Neural progenitor cell (in vitro differentiated cells): ENCODE measurements at regions not wholly inside any gene's neighbourhood (a gene's known extent, or its start where the extent isn't known, plus 50 kb on each side); places are given as distances from the start of the nearest gene placed in this dataset.

Experiments
- EZH2 ChIP-seq: fragments of 200-600 bp; sonication (generic); IDR thresholded peaks from 2 replicates; pipeline ENCODE4 v1.6.1; 2017; ENCODE audit warnings: antibody characterized with exemption, mild to moderate bottlenecking, moderate library complexity
- EZH2phosphoT487 ChIP-seq: fragments of 200-600 bp; sonication (generic); IDR thresholded peaks from 2 replicates; pipeline ENCODE4 v1.6.1; 2017; ENCODE audit warnings: antibody characterized with exemption
- TF ChIP-seq, protein P1 (sequence below): fragments of 200-600 bp; sonication (generic); IDR thresholded peaks from 2 replicates; pipeline ENCODE4 v1.5.1; 2017; ENCODE audit warnings: antibody characterized with exemption, mild to moderate bottlenecking

- TF ChIP-seq, protein P1, sequence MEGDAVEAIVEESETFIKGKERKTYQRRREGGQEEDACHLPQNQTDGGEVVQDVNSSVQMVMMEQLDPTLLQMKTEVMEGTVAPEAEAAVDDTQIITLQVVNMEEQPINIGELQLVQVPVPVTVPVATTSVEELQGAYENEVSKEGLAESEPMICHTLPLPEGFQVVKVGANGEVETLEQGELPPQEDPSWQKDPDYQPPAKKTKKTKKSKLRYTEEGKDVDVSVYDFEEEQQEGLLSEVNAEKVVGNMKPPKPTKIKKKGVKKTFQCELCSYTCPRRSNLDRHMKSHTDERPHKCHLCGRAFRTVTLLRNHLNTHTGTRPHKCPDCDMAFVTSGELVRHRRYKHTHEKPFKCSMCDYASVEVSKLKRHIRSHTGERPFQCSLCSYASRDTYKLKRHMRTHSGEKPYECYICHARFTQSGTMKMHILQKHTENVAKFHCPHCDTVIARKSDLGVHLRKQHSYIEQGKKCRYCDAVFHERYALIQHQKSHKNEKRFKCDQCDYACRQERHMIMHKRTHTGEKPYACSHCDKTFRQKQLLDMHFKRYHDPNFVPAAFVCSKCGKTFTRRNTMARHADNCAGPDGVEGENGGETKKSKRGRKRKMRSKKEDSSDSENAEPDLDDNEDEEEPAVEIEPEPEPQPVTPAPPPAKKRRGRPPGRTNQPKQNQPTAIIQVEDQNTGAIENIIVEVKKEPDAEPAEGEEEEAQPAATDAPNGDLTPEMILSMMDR = no peak
- TF ChIP-seq EZH2phosphoT487 (no peak), EZH2 (no peak)
Observed at GRCh38 chr16:79501446-79501845, 99.1 kb downstream of the MAF start.
